Activated T-helper 1 cell treated with anti-CD3 and anti-CD28 coated beads, Interleukin-2, amount 50 U/mL, for 16 hours (primary cell): ENCODE measurements at regions not wholly inside any gene's neighbourhood (a gene's known extent, or its start where the extent isn't known, plus 50 kb on each side); places are given as distances from the start of the nearest gene placed in this dataset.

Experiments
- DNase-seq, 2 donors: peaks; one replicate each; pipeline ENCODE4 v3.0.0-alpha.2; 2020; ENCODE audit warnings: low read depth in 1 of 2, low spot score in 1 of 2

DNA sequence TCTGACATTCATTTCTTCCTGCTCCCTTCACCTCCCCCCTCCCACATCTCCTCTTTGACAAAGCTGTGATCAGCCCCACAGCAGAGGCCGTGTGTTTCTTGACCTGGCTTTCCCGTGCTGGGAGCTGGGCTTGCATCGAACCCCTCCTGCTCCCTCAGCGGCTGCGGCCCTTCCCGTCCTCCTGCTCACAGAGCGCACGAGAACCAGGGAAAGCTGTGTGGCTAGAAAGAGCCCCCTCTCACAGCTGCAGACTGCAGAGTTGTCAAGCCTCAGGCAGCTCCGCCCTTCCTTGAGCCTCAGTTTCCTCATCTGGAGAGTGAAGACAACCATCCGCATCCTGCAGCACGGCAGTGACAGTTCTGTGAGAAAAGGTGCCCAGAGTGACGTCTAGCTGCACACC is 65.7 kb upstream of the GLI2 start:
- DNase-seq: no peak

DNA sequence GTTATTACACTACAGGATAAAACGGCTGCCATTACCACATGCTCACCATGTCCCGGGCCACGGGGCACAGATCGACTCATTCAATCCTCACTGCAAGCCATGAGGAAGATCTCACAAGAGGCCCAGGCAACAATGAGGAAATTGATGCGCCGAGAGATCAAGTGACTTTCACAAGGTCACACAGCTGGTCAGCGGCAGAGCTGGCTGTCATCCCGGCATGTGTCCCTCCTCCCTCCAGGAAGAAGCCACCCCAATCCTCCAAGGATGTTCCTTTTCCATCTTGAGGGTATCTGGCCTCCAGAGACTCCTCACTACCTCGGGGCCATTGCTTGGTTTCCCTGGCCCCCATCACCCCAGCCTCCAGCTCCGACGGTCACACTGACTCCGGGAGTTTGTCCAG is 65.3 kb upstream of the GLI2 start:
- DNase-seq: no peak

DNA sequence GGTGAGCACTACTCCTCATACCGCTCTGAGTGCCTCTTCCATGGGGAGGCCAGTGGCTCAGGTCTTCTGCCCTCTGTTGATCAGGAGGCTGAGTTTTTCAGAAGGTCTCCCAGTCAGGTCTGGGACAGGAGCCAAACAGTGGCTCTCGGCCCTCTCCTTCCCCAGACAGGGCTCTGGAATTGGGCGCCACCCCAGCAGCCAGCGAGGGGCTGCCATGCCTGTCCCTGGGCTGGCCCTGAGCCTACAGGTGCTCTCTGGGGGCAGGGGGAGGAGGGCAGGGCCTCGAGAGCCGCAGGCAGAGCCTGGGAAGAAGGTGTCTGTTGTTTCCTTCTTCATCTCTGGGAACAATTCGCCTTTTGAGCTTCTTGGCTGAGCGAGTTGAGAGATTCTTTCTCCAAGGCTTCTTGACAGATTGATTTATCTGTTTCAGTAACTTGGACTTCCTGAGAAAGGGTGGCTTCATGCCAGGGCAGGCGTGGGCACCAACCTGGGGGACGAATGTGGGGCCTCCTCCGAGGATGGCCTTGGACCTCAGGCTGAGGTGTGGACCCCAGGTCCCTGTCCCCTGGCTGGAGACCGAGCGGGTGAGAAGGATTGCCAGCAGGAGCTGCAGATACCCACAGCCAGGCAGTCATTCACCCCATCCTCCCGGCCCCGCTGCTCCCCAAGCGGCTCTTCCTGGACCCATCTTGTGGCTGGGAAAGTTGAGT is 64.7 kb upstream of the GLI2 start:
- no peak for DNase-seq

DNA sequence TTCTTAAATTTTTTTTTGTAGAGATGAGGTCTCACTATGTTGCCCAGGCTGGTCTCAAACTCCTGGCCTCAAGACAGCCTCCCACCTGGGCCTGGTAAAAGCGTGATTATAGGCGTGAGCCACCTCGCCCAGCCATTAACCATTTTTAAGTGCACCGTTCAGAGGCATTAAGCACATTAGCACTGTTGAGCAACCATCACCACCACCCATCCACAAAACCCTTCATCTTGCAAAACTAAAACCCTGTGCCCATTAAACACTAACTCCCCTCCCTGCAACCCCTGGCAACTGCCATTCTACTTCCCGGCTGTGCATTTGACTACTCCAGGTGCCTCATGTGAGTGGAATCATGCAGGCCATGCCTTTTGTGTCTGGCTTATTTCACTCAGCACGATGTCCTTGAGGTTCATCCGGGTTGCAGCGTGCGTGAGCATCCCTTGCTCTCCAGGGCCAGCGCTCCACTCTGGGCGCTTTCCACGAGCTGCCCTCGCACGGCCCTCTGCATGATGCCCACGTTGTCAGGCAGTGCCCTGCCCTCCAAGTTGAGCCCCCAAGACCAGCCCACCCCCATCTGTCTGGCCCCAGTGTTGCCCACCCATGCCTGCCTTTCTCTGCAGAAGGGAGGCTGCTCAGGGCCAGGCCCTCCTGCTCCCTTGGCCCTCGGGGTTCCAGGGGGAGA is 63.0 kb upstream of the GLI2 start:
- DNase-seq: no peak

DNA sequence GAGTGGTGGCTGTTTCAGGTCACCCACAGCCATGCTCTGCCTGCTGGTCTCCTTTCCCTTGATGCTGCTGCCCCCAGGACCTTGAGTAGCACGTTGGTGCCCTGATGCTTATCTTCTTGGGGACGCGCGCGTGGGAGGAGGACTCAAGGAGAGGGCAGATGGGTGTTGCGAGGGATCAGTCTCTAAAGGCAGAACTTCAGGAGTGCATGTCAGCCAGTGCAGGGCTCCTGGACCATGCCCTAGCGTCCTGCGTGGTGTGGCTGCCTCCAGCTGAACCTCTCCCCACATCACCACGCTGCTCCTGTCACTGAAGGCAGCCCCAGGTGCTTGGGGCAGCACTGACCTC is 62.5 kb upstream of the GLI2 start:
- no peak for DNase-seq

DNA sequence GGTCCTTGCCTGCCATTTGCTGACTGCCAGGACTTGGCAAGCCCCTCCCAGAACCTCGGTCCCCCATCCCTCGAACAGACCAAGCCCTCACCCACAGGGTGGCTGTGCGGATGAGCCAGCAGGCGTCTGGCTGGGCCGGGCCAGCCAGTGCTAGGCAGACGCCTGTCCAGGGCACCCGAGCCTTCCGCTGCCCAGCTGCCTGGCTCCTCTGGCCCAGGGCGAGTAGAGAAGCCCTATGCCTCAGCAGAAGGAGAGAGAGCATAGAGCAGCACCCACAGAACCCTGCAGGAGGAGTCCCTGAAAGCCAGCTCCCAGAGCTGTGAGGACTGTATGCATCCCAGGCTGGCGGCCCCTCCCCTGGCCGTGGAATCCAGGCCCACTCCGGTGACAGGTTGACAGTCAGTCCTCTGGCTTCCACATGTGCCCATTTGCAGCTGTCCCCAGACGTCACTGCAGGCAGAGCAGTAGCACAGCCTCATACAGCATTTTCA is 62.1 kb upstream of the GLI2 start:
- DNase-seq: no peak

DNA sequence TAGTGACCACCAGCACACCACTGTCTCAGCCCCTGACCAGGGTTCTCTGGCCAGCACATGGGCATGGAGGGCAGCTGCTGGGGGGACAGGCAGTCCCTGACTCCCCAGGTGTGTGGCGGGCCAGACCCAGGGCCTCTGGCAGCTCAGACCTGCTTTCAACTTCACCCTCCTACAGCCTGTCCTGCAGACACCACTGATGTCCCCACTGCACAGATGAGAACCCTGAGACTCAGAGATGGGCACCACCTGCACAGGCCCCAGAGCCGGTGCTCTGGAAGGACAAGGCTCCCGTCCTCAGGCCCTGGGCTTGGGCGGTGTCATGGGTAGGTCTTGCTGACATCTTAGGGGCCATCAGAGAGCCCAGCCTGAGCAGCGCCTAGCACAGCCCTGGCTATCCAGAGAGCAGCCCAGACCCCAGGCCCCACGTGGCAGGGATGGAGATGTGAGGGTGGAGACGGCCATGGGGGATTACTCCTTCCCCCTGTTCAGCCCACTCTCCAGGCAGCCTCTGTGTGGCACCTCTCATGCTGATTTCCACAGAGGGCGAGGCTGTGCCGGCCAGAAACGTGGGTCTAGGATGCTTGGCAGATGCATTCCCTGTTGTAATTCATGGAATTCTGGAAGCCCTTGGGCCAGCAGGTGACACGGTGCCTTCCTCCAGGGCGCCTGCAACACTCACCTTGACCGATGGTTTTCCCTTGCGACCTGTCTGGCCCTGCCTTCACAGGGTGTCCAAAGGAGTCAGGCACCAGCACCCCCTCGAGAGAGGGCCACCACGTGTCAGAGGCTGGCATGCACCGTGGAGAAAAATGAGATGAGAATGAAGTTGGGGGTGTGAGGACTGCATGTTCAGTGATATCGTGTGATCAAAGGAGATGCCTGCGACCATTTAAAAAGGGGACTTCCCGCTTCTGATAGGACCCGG is 61.2 kb upstream of the GLI2 start:
- DNase-seq: no peak

DNA sequence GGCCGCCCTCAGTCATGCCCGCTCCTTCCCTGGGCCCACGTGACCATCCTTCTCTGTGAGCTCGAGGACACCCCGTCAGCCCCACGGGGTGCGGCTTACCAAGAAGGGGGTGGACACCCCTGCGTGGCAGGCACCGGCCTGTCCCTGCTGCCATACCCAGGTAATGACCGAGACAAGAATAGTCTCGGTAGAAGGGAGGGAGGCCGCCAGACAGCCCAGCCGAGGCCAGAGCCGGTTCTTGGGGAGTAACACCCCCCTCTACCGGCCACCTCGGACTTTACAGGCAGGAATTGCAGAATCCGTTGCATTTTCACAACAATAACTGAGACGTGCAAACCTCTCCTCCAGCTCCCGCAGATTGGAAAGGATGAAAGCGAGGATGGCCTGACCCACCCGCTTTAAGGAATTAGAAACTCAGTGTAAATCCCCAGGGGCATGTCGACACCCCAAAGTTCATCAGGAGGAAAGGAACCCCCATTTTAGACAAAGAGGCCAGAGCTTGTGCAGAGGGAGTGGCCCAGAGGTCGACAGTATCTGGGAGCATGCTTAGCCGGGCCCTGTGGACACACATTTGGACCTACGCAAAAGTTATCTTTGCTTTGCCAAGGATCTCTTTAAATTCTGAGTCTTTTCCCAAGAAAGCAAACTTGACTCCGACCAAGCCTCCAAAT is 60.1 kb upstream of the GLI2 start:
- DNase-seq: no peak

DNA sequence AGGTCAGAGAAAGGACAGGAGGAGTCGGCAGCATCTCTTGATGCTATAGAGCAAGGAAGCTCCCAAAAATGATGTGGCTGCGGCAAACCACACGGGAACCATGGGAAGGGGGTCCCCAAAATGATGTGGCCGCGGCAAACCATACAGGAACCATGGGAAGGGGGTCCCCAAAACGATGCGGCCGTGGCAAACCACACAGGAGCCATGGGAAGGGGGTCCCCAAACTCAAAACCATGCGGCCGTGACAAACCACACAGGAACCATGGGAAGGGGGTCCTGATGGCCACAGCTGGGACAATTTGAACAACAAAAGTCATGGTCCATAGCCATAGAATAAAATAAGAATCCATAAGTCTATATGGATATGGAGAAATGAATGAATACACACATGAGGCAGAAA is 58.4 kb upstream of the GLI2 start:
- DNase-seq: no peak

DNA sequence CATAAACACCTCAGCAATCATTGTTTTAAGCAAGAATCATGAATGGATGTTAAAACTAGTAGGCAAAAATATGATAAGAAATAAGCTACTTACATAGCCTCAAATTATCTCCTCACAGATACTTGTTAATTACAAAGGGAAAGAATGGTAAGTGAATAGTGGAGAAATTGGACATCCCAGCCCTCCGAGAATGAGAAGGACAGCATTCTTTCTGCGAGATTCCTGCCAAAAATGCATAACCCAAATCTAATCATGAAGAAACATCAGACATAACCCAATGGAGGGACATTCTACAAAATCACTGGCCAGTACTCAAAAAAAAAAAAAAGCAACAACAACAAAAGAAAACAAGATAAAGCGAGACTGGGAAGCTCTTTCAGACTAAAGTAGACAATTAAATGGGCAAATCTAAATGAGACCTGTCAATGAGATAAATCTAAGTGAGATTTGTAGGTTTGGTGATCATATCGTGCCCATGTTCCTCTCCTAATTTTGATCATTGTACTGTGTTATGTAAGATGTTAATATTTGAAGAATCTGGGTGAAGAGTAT is 57.9 kb upstream of the GLI2 start:
- DNase-seq: no peak

DNA sequence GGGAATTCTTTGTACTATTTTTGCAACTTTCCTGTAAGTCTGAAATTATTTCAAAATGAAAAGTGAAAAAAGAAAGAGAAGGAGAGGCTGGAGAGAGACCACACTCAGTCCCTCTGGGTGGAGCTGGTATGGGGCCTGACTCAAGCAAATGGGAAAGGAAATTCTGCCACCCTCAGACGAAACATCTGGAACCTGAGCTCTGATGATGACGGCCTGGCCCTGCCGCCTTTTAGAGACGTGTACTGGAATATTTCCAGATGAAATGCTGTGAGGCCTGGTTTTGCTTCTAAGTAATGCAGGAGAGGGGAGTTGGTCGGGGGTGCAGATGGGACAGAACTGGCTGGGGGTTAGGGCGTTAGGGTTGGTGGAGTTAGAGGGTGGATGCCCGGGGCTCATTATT is 57.4 kb upstream of the GLI2 start:
- no peak for DNase-seq

DNA sequence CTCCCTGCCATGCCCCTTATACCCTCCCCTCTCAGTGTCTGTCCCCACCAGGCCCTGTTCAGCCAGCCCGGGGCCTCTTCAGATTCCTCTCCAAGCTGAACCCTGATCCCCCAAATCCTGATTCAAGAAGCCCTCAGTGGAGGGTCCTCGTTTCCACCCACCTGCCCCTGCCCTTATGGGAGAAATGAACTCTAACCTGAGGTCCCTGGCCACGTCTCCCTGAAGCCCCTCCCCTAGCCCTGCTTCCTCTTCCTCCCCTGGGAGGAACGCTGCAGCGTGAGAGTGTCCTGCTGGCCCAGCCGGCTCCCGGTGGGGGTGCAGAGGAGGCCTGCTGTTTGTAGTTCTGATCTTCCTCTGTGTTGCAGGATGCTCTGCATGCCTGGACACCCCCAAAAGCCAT is 56.7 kb upstream of the GLI2 start:
- no peak for DNase-seq

DNA sequence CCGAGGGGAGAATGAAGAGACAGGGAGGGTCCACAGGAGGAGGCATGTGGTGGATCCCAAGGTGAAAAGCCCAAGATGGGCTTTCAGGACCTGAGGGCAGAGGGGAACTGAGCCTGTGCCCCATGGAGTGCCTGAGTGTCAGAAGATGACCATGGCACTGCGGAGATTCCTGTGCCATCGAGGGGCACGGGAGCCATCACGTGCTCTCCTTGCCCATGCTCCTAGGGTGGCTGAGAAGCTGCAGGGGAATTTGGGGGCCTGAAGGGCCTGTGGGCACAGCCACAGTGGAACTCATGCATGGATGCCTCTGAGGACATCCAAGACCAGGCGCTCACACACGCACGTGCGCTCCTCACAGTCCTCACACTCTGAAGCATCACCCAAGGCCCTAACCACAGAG is 56.1 kb upstream of the GLI2 start:
- no peak for DNase-seq

DNA sequence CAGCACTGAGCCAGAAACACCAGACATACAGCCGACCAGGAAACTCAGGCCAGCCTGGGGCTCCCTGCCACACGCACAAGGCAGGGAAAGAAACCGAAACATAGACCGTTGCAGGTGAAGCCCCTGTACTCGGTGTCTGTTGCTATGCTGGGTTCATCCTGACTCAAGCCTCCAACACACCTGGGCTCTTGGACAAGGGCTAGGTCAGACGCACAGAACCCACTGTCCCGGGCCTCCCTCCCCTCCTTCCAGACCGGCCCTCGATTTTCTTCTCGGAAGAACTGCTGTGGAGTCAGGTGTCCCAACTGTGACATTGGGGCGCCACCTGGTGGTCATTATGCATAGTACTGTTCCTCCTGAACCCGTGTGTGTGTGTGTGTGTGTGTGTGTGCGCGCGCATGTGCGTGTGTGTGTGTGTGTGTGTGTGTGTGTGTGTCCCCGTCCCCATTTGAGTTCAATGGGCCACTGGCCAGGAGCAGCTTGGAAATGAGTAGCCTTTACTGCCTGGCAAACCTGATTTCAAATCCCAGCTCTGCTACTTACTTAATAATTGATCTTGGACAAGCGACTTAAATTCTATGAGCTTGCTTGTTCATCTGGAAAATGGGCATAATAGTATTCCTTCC is 55.4 kb upstream of the GLI2 start:
- peak; percentile 45 to 51 for DNase-seq

DNA sequence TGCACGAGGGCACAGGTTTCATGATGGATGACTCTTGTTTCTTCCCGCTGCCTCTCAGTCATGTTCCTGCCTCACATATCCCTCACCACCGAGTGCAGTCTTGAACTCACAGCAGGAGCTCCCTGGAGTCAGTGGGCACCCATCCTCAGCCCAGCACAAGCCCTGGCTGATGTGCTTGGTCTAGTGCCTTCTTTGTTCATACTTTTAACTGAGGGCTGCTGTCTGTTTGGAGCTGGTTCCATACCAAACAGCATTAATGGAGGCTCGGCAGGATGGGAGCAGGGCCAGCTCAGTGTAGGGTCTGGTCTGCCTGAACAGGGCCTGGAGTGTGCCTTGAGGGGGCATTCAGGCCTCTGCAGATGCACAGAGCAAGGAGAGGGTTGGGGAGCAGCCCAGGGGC is 54.5 kb upstream of the GLI2 start:
- no peak for DNase-seq

DNA sequence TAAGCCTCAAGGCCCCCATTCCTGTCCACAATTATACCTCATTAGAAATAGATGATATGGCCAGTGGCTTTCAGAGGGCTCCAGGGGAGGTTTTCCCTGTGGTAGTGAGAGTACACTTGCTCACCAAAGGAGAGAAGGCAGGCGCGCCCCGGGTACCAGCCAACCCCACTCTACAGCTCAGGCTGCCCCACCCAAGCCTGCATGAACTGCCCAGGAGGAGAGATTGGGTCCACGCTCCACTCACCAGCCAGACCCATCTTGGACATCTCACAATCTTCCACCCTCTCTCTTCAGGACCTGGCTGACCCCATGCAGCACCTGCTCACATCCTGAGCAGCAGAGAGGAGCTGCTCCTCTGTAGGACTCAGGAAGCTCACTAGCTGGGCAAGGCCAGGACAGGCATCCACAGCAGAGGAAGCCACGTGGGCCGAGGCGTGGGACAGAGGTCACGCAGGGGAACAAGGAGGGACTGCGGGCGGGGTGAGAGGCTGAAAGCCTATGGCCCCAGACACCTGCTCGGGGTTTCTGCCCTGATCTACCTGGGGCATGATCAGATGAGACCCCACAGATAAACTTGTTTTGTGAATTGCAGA is 53.9 kb upstream of the GLI2 start:
- no peak for DNase-seq

DNA sequence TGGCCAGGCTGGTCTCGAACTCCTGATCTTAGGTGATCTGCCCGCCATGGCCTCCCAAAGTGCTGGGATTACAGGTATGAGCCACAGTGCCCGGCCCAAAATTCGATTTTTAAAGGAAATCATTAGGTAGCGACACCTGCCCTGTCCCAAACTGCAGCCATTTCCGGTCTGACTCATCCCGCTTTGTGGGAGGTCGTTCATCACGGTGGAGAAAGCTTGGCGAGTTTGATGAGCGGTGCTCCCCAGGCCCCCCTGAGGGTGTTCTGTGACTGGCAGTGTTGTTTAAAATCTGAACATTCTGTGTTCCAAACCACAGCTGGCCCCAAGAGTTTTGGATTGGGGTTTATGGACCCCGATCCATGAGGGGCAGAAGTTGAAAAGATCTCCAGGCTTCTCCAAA is 53.0 kb upstream of the GLI2 start:
- DNase-seq: no peak

DNA sequence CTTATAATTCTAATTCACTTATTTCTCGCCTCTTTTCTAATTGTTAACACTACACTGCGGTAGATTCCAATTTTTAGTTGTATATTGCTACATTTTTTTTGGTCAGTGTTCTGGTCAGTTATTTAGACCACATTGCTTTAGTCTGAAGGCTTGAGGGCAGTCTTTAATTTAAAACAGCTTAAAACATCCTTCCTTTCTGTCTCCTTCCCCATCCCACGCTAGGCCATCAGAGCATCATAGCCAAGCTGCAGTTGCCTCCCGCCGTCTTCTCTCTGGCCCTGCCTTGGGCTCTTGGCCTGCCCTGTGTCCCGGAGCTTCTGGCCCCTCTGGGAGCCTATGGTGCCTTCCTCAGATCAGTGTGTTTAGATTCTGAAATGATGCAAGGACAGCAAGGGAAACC is 52.6 kb upstream of the GLI2 start:
- DNase-seq: no peak

DNA sequence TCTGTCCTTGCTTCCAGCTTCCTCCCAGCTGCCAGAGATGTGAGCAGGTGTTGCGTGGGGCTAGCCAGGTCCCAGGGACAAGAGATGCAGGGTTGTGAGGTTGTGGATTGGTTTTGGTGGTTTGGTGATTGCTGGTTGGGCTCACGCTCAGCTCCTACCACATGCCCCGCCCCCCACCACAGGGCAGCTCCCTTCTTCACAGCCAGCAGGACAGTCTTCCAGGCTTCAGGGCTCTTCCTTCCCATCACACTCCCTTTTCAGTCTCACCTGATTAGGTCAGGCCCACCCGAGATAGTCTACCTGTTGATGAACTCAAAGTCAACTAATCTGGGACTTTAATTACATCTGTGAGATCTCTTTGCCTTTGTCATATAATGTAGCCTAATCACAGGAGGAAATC is 52.0 kb upstream of the GLI2 start:
- no peak for DNase-seq

DNA sequence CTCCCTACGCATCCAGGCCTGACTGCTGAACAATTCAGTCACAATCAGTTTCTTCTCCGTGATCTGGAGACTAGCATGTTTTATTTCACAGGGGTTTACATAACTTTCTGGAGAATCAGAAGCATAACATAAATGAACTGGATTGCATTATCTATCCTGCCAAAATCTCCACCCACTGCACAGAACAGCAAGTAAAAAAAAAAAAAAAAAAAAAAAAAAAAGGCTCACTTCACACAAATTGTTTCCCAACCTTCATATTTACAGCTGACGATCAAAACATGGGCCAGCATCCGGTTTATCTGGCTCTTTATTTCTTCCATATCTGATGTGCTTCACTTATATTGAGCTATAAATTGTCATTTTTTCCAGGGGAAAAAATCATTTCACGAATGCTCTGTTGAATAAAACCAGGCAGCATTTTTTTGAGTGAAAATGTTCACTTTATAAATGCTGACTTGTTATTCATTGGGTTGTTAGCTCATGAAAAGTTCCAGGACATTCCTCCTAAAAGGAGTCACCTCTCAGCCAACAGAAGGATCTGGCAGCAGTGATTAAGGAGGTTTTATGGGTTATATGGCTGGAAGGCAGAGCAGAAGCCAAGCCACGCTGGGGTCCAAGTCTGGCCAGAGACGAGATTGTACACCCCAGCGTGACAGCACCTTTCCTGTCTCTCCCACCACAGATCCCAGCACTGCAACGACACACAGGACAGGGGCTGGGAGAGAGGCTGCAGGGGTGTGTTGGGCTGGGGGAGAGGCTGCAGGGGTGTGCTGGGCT is 51.2 kb upstream of the GLI2 start:
- no peak for DNase-seq
